IMR-90 (cell line): ENCODE measurements at regions not wholly inside any gene's neighbourhood (a gene's known extent, or its start where the extent isn't known, plus 50 kb on each side); places are given as distances from the start of the nearest gene placed in this dataset.

Source experiments
- ATAC-seq: fragments of 200-7000 bp; cut with Tn5 transposase; 2 replicates; pipeline ENCODE4 v1.9.1; 2020; ENCODE audit warnings: low read depth, mild to moderate bottlenecking, moderate library complexity
- BruUV-seq: library from RNA; stranded (reverse); fragments of 400-500 nt; replicated peaks from 2 replicates; lab custom pipeline; 2021; lab: Mats Ljungman, UMichigan
- CTCF ChIA-PET: fragments of 300-600 bp; formaldehyde crosslinking; extraction: SDS; loops from one replicate; lab custom pipeline; 2021; ENCODE audit warnings: antibody characterized with exemption; lab: Yijun Ruan, JAX
- POLR2A ChIA-PET: fragments of 300-600 bp; sonication (Branson Sonifier 250); formaldehyde crosslinking; loops from one replicate; lab custom pipeline; 2022; ENCODE audit warnings: antibody characterized with exemption; ENCODE audit not compliant: unreplicated experiment; lab: Charles Lee
- DNase-seq: peaks from one replicate; pipeline ENCODE4 v3.0.0; 2013
- H2AFZ ChIP-seq: replicated peaks from 2 replicates; pipeline ENCODE3; 2013; ENCODE audit warnings: low read length, mild to moderate bottlenecking; ENCODE audit not compliant: poor library complexity
- H2AK5ac ChIP-seq: 2 replicates; pipeline ENCODE4 v1.6.1; 2013; ENCODE audit warnings: low read depth, low read length, inconsistent platforms
- H2AK9ac ChIP-seq: replicated peaks from 2 replicates; pipeline ENCODE3; 2013; ENCODE audit warnings: mild to moderate bottlenecking, low read depth, low read length, moderate library complexity; ENCODE audit not compliant: poor library complexity
- H2BK120ac ChIP-seq: 2 replicates; pipeline ENCODE4 v1.6.1; 2013; ENCODE audit warnings: low read depth, low read length, inconsistent platforms
- H2BK15ac ChIP-seq: 3 replicates; pipeline ENCODE4 v1.6.1; 2013; ENCODE audit warnings: low read depth, low read length, inconsistent platforms
- H2BK20ac ChIP-seq: 2 replicates; pipeline ENCODE4 v1.6.1; 2013; ENCODE audit warnings: low read depth, mild to moderate bottlenecking, inconsistent platforms, low read length, moderate library complexity
- H2BK5ac ChIP-seq: 2 replicates; pipeline ENCODE4 v1.6.1; 2013; ENCODE audit warnings: mild to moderate bottlenecking, low read depth, low read length, inconsistent platforms; ENCODE audit not compliant: poor library complexity, severe bottlenecking
- H3K14ac ChIP-seq: replicated peaks from 2 replicates; pipeline ENCODE4 v1.6.1; 2013; ENCODE audit warnings: low read depth, low read length, inconsistent platforms
- H3K18ac ChIP-seq: 2 replicates; pipeline ENCODE4 v1.6.1; 2013; ENCODE audit warnings: low read depth, low read length, control low read depth
- H3K23ac ChIP-seq: 2 replicates; pipeline ENCODE4 v1.6.1; 2013; ENCODE audit warnings: low read depth, low read length, inconsistent platforms
- H3K27ac ChIP-seq: 2 replicates; pipeline ENCODE4 v1.5.1; 2013; ENCODE audit warnings: mild to moderate bottlenecking, control low read depth, low read length; ENCODE audit not compliant: insufficient read depth
- H3K27me3 ChIP-seq: 2 replicates; pipeline ENCODE4 v1.6.1; 2013; ENCODE audit warnings: low read length; ENCODE audit not compliant: control insufficient read depth, insufficient read depth
- H3K36me3 ChIP-seq: 2 replicates; pipeline ENCODE4 v1.6.1; 2013; ENCODE audit warnings: low read length, mixed read lengths; ENCODE audit not compliant: control insufficient read depth, insufficient read depth
- H3K4ac ChIP-seq: 2 replicates; pipeline ENCODE4 v1.6.1; 2013; ENCODE audit warnings: low read depth, low read length, inconsistent platforms
- H3K4me1 ChIP-seq: 2 replicates; pipeline ENCODE4 v1.6.1; 2013; ENCODE audit warnings: low read length, mixed read lengths; ENCODE audit not compliant: control insufficient read depth, insufficient read depth
- H3K4me2 ChIP-seq: 2 replicates; pipeline ENCODE4 v1.6.1; 2013; ENCODE audit warnings: low read depth, mild to moderate bottlenecking, control low read depth, low read length, moderate library complexity
- H3K4me3 ChIP-seq: 2 replicates; pipeline ENCODE4 v1.5.1; 2013; ENCODE audit warnings: low read depth, mild to moderate bottlenecking, control low read depth, low read length, moderate library complexity; ENCODE audit not compliant: insufficient read depth
- H3K56ac ChIP-seq: 2 replicates; pipeline ENCODE4 v1.6.1; 2013; ENCODE audit warnings: low read length, inconsistent platforms; ENCODE audit not compliant: insufficient read depth; ENCODE audit errors: extremely low read depth
- H3K79me1 ChIP-seq, 2 experiments: 2 replicates each; pipeline ENCODE4 v1.6.1; 2013; ENCODE audit warnings: low read length in 2 of 2, inconsistent platforms in 1 of 2, low read depth in 1 of 2
- H3K9ac ChIP-seq: 2 replicates; pipeline ENCODE4 v1.6.1; 2013; ENCODE audit warnings: low read depth, low read length, control low read depth
- H3K9me1 ChIP-seq: 2 replicates; pipeline ENCODE4 v1.6.1; 2013; ENCODE audit warnings: low read length, inconsistent platforms; ENCODE audit not compliant: insufficient read depth
- H3K9me3 ChIP-seq: 2 replicates; pipeline ENCODE4 v1.6.1; 2013; ENCODE audit warnings: low read length; ENCODE audit not compliant: control insufficient read depth, insufficient read depth
- H4K20me1 ChIP-seq: 2 replicates; pipeline ENCODE4 v1.6.1; 2013; ENCODE audit warnings: low read length, inconsistent platforms; ENCODE audit not compliant: insufficient read depth
- H4K5ac ChIP-seq: 2 replicates; pipeline ENCODE4 v1.6.1; 2013; ENCODE audit warnings: mild to moderate bottlenecking, low read depth, low read length, control low read depth
- H4K8ac ChIP-seq, 2 experiments: 2 replicates each; pipeline ENCODE4 v1.6.1; 2013; ENCODE audit warnings: low read depth in 2 of 2, low read length in 2 of 2, control low read depth in 1 of 2, inconsistent platforms in 1 of 2
- H4K91ac ChIP-seq: 2 replicates; pipeline ENCODE4 v1.6.1; 2013; ENCODE audit warnings: low read depth, low read length, inconsistent platforms; ENCODE audit not compliant: insufficient read depth
- BHLHE40 ChIP-seq: fragments of 150-350 bp; IDR thresholded peaks from 2 replicates; pipeline ENCODE4 v1.6.1; 2016; ENCODE audit warnings: mild to moderate bottlenecking, low read depth, low read length
- FOS ChIP-seq: fragments of 150-350 bp; IDR thresholded peaks from 2 replicates; pipeline ENCODE4 v1.6.1; 2016; ENCODE audit warnings: low read depth, low read length
- MAZ ChIP-seq: IDR thresholded peaks from 2 replicates; pipeline ENCODE4 v1.6.1; 2012; ENCODE audit warnings: low read depth, mild to moderate bottlenecking, low read length, improper control_type of control experiment, moderate library complexity, borderline replicate concordance
- NFE2L2 ChIP-seq: fragments of 150-350 bp; IDR thresholded peaks from 2 replicates; pipeline ENCODE4 v1.6.1; 2016; ENCODE audit warnings: low read depth, mild to moderate bottlenecking, low read length
- RFX5 ChIP-seq: IDR thresholded peaks from 2 replicates; pipeline ENCODE4 v1.8.0; 2012; ENCODE audit warnings: low read depth, mild to moderate bottlenecking, low read length, moderate library complexity
- WGBS, 2 experiments: methylation state at CpG; one replicate each; pipeline versions ENCODE4 v1.1.5 to v1.1.7; 2013; ENCODE audit warnings: missing lambda C conversion rate in 2 of 2; ENCODE audit not compliant: insufficient read length in 1 of 2; ENCODE audit errors: extremely low coverage in 2 of 2; 5-methylcytosine and 5-hydroxymethylcytosine counted together
- dilution Hi-C: fragments of 300-500 bp; cut with HindIII; formaldehyde crosslinking; loops from one replicate; pipeline ENCODE4 v1.14.3; 2018; ENCODE audit warnings: low sequenced_read_pairs; ENCODE audit not compliant: unreplicated experiment
- in situ Hi-C: fragments of 300-500 bp; cut with MboI; formaldehyde crosslinking; loops from 3 replicates; pipeline ENCODE4 v1.14.3; 2019; ENCODE audit warnings: low sequenced_read_pairs, inconsistent platforms, mixed read lengths
- intact Hi-C: fragments of 100-400 bp; cut with micrococcal nuclease; formaldehyde crosslinking; loops from 2 replicates; pipeline ENCODE4 v1.10.0; 2022
- TF ChIP-seq, protein P1 (sequence below): fragments of 150-350 bp; IDR thresholded peaks from 2 replicates; pipeline ENCODE4 v1.6.1; 2016; ENCODE audit warnings: low read depth, mild to moderate bottlenecking, low read length, moderate library complexity, borderline replicate concordance

DNA sequence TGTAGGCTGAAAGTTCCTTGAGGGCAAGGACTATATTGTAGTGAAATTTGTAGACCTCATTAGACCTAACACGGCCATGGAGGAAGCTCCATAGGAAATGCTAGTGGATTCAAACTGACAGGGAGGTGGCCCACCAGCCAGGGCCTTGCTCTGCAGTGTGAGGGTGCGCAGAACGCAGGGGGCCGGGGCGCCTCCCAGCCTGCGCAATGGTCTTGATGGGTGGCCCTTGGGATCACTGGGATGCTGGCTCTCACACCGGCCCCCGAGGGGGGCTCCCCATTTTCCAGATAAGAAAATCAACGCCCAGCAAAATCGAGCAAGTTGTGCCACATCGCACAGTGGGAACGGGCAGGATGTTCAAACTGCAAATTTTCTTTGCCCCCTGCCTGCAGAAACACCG, 655.4 kb downstream of the GALR1 start:
- Histone ChIP-seq H3K9ac (no peak overlapping the region), H3K79me1 (no peaks in the 10 kb centered on the region), H2AK9ac (no peak overlapping the region), H4K20me1 (no peaks in the 10 kb centered on the region), H4K5ac (no peak overlapping the region), H4K91ac (no peak overlapping the region), H3K14ac (no peak overlapping the region), H2BK5ac (no peak overlapping the region), H2AFZ (no peak overlapping the region), H2BK20ac (no peak overlapping the region), H3K56ac (no peak overlapping the region), H3K4me2 (no peak overlapping the region), H3K4me3 (no peak overlapping the region), H2BK120ac (no peak overlapping the region), H3K9me3 (peaks cover 23% of the 10 kb centered on the region), H3K4me1 (no peaks in the 10 kb centered on the region), H4K8ac (no peak overlapping the region), H2AK5ac (no peak overlapping the region), H3K36me3 (no peaks in the 10 kb centered on the region), H3K9me1 (no peaks in the 10 kb centered on the region), H3K27ac (no peak overlapping the region), H3K18ac (no peak overlapping the region), H3K4ac (no peak overlapping the region), H3K27me3 (no peaks in the 10 kb centered on the region), H2BK15ac (no peak overlapping the region), H3K23ac (no peak overlapping the region)
- ChIA-PET CTCF (no interaction called here), POLR2A (no interaction called here)
- intact Hi-C loops: no loop called here
- DNase-seq: no peak
- no TSS peak for BruUV-seq
- TF ChIP-seq FOS (no peak), NFE2L2 (no peak), MAZ (no peak), BHLHE40 (no peak), RFX5 (no peak)
- TF ChIP-seq, protein P1, sequence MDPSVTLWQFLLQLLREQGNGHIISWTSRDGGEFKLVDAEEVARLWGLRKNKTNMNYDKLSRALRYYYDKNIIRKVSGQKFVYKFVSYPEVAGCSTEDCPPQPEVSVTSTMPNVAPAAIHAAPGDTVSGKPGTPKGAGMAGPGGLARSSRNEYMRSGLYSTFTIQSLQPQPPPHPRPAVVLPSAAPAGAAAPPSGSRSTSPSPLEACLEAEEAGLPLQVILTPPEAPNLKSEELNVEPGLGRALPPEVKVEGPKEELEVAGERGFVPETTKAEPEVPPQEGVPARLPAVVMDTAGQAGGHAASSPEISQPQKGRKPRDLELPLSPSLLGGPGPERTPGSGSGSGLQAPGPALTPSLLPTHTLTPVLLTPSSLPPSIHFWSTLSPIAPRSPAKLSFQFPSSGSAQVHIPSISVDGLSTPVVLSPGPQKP: no peak
- WGBS, 2 experiments: 62% methylated on average over 7 of the region's 13 CpGs; no CpG with 5 or more reads in 1 of the 2 experiments
- in situ Hi-C loops: no loop called here
- ATAC-seq: no peak
- dilution Hi-C loops: no loop called here
